Endothelial cell of hepatic sinusoid (primary cell): ENCODE measurements at regions not wholly inside any gene's neighbourhood (a gene's known extent, or its start where the extent isn't known, plus 50 kb on each side); places are given as distances from the start of the nearest gene placed in this dataset.
"Not testable (repeated sequence)": the region's sequence is repeated elsewhere in the genome, so short reads cannot be mapped to it uniquely, and the experiment has no call there.

Experiments
- in situ Hi-C: cut with HindIII; loops from 2 replicates; pipeline ENCODE4 v1.10.0; 2017; ENCODE audit warnings: low sequenced_read_pairs

DNA sequence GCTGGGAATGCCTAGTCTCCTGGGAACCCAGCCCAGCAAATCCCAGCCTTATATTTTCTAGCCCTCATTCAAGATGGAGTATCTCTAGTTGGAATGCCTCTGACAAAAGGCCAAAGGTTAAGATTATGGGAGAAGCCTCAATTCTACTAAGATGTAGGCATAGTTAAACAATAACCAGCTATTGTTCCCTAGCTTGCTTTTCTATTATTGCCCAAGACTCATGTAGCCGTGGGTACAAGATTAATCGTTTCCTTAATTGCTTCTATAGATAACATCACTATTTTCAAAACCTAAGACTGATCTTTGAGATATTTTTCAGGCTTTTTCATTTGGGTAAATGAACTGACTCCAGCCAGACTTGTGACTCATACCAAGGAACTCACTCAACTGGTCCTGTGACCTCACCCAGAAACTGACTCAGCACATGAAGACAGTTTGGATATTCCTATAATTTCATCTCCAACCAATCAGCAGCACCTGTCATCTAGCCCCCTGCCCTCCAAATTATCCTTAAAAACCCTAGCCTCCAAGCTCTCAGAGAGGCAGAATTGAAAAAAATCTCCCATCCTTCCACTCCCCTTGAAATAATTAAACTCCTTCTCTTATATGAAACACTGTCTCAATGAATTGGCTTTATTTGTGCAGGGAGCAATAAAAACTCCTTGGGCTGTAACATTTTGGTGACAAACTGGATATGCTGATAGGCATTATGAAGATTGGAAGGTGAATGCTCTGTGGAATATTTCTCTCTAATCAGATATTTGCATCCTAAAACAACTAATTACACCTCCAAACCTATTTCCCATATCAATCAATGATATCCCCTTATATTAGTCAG lies 589.0 kb downstream of the C12orf50 start:
- in situ Hi-C loops, result no loop called here

GRCh38 chr12:87430444-87430843 lies 598.8 kb downstream of the C12orf50 start:
- in situ Hi-C loops, result no loop called here

- in situ Hi-C loops, result loop anchor here (5.0 kb wide), 2 partner anchors 39 to 61 kb away; no protein-coding TSS in a partner anchor
Measured at GRCh38 chr12:87428701-87429277, 600.4 kb downstream of the C12orf50 start.

- in situ Hi-C loops, result loop anchor here (5.0 kb wide), 2 partner anchors 40 to 60 kb away; no protein-coding TSS in a partner anchor
Measured at GRCh38 chr12:87427770-87428169, 601.4 kb downstream of the C12orf50 start.

DNA sequence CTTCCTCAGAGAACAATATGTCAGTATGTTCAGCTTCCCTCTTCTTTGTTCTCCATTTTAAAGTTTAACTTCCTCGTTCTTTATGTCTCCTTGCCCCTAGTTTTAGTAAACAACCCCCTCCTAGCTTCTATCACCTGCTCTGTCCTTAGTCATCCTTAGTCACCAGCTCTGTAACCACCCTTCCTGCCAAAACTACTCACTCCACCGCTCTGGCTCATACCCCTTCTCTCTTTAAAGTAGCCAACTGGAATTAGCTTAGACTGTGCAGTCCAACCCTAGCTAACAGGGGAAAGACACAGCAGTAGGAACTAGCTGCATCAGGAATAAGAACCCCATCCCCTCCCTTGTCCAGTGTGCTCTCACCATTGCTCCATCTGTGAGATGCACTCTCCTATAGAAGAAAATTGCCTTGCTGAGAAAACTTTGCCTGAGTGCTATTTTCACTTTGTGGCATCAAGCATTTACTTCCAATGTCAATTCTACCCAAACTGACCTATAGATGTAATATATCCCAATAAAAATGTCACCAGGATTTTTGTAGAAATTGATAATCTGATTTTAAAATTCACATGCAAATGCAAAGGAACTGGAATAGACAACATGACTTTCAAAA lies 603.2 kb downstream of the C12orf50 start:
- in situ Hi-C loops, result loop anchor here (5.0 kb wide), 2 partner anchors 41 to 59 kb away; no protein-coding TSS in a partner anchor

GRCh38 chr12:87421233-87421632 lies 608.0 kb downstream of the C12orf50 start:
- in situ Hi-C loops, result not testable (repeated sequence)

DNA sequence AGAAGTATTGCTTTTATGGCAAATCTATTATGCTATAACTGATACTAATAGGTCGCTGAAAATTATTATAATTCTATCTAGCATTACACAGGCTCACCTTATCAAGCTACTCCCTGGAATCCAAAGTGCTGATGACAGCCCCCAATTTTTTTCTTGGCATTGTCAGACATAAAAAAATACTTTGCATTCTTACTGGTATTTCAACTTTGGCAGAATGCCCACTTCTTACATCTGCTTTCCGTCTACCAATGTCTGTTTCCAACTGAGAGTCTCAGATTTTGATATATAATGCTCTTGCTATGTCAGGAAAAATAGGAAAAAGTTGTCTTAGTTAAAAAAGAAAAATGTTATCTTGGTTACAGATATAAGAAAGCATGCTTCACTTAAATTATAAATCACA lies 615.4 kb downstream of the C12orf50 start:
- in situ Hi-C loops, result no loop called here

DNA sequence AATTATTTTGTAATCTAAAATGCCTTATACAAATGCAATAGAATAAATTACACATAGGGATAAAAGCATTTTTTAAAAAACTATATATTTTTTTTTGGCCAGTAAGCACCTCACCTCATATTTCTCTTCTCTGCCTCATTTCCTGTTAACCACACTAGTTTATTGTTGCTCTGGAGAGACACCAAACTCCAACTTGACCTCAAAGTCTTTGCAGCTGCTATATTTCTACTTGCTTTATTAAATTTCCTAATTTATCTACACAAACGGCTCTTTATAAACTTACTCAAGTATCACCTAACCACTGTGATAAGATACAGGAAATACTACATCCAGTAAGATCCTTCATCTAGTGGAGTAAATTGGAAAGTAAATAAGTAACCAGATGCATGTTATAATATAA lies 622.3 kb downstream of the C12orf50 start:
- in situ Hi-C loops, result no loop called here

GRCh38 chr12:87405918-87406317 lies 623.3 kb downstream of the C12orf50 start:
- in situ Hi-C loops, result no loop called here

- in situ Hi-C loops, result not testable (repeated sequence)
Measured at GRCh38 chr12:87394168-87394567, 635.0 kb downstream of the C12orf50 start.

GRCh38 chr12:87388376-87388775 lies 640.8 kb downstream of the C12orf50 start:
- in situ Hi-C loops, result no loop called here

GRCh38 chr12:87385322-87385721 lies 643.9 kb downstream of the C12orf50 start:
- in situ Hi-C loops, result no loop called here

DNA sequence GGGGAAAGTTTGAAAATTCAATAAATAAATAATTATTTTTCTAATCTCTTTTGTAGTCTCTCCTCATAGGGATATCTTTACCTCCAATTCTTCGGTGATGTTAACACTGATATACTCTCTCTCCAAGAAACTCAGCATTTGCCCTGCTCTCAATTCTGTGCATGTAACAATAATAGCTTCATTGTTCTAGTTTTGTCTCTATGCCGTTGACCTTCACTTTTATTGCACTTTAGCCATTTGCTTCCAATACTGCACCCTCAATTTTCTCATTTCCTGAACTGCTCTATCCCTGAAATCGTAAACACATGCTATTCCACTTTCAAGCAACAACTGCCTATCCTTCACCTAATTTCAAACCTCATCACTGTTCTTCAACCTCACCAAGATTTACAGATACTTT lies 645.0 kb downstream of the C12orf50 start:
- in situ Hi-C loops, result no loop called here

GRCh38 chr12:87383680-87384079 lies 645.5 kb downstream of the C12orf50 start:
- in situ Hi-C loops, result no loop called here

DNA sequence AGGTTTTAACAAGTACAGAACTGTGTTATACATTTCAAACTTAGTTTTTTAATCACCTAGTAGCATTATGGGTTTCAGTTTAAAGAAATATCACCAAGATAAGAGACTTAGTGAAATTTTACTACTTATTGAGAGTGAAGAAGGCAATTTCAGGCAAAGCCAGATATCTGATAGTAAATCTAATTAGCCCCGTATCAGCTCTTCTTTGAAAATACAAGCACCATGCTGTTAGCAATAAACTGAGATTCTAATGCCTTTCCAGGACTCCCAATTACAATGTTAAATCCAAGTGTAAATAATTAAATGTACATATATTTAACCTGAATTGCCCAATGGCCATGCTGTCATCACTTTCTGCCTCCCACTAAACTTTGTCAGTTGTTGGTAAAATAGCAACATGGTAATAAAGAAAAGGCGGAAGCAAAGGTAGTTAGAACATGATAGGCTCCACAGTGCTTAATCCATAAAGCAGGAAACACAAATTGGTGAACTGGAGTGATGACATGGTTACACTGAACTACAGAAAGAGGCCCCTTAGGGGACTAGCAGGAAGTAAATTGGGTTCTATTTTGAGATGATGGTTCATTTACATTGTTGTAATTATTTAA lies 646.1 kb downstream of the C12orf50 start:
- in situ Hi-C loops, result no loop called here

DNA sequence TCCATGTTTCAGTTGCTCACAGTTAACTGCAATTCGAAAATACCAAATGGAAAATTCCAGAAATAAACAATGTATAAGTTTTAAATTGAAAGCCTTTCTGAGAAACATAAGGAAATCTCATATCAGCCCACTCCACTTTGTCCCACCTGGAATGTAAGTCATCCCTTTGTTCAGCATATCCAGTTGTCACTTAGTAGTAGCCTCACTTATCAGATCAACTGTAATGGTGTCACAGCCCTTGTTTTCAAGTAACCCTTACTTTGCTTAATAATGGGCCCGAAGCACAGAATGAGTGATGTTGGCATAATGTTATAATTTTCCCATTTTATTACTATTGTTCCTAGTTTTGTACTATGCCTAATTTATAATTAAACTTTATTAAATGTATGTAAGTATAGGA lies 646.8 kb downstream of the C12orf50 start:
- in situ Hi-C loops, result no loop called here

DNA sequence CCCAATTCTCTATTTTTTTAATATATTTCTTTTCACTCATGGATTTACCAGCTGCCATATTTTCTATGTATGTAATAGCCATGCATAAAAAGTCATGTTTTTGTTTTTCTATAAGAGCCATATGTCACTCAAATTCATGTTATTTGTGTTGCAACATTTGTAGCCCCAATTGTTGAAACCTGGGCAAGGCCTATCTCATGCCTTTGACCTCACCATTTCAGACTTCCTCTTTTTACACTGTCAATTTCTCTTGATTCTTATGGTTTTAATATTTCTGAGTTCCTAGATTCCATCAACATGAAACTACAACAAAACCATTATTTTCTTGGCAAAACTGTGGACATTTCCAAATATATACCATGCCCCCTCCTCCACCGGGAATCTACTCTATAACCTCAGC lies 647.5 kb downstream of the C12orf50 start:
- in situ Hi-C loops, result no loop called here

DNA sequence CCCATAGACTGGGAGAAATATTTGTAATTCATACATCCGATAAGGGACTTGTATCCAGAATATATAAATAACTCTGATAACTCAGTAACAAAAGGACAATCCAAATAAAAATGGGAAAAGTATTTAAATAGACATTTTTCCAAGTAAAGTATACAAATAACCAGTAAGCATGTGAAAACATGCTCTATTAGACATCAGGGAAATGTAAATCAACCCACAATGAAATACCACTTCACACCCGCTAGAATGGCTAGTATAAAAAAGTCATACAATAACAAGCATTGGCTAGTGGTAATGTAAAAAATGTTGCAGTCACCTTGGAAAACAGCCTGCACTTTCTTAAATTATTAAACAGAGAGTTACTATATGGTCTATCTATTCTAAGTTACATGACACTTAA lies 650.7 kb downstream of the C12orf50 start:
- in situ Hi-C loops, result no loop called here

GRCh38 chr12:87376722-87377121 lies 652.5 kb downstream of the C12orf50 start:
- in situ Hi-C loops, result no loop called here

- in situ Hi-C loops, result loop anchor here (5.0 kb wide), 1 partner anchor 58 kb away; no protein-coding TSS in a partner anchor
Measured at GRCh38 chr12:87369161-87369560, 660.0 kb downstream of the C12orf50 start.

DNA sequence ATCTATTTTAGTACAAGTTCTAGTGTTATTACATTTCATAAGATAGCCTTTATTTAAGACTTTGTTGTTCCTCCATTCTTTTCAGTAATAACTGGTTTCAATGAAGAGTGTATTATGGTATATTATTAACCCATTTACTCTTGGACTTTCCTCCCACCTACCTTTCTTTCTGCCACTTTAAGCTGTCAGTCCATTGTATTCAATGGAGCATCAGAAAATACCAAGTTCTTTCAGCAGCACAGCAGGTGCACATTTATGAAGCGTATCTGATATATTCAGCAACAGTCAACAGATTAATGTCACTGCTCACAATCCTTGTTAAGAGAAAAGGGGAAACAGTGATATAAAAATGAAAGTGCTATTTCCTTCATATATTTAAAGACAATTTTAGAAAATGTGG lies 660.9 kb downstream of the C12orf50 start:
- in situ Hi-C loops, result loop anchor here (5.0 kb wide), 1 partner anchor 59 kb away; no protein-coding TSS in a partner anchor
